A549 (cell line): ENCODE measurements at regions not wholly inside any gene's neighbourhood (a gene's known extent, or its start where the extent isn't known, plus 50 kb on each side); places are given as distances from the start of the nearest gene placed in this dataset.

Experiments used
- BHLHE40 ChIP-seq: IDR thresholded peaks from 2 replicates; pipeline ENCODE4 v1.6.1; 2012; ENCODE audit warnings: low read depth, low read length, inconsistent platforms
- CBX2 ChIP-seq: fragments of 200-600 bp; sonication (generic); IDR thresholded peaks from 2 replicates; pipeline ENCODE4 v1.6.1; 2016; ENCODE audit warnings: low read depth, mild to moderate bottlenecking, borderline replicate concordance
- CTCF ChIP-seq: fragments of >200 bp; sonication (Bioruptor Twin); formaldehyde crosslinking; IDR thresholded peaks from 3 replicates; pipeline ENCODE4 v1.5.1; 2016
- ELK1 ChIP-seq: fragments of 150-350 bp; IDR thresholded peaks from 2 replicates; pipeline ENCODE4 v1.6.1; 2014; ENCODE audit warnings: low read depth, mild to moderate bottlenecking, low read length
- EP300 ChIP-seq, 2 experiments: fragments of >200 bp; sonication (Bioruptor Twin); formaldehyde crosslinking; IDR thresholded peaks; 2 replicates in 1 of 2; 3 replicates in 1 of 2; pipeline ENCODE4 v1.6.1; 2016 to 2017
- HES2 ChIP-seq: fragments of >200 bp; sonication (Bioruptor Twin); formaldehyde crosslinking; IDR thresholded peaks from 2 replicates; pipeline ENCODE4 v1.6.1; 2016
- JUN ChIP-seq, 2 experiments: fragments of >200 bp; sonication (Bioruptor Twin); formaldehyde crosslinking; IDR thresholded peaks; 2 replicates in 1 of 2; 3 replicates in 1 of 2; pipeline ENCODE4 v1.6.1; 2016 to 2017
- KDM1A ChIP-seq: fragments of 200-600 bp; sonication (generic); IDR thresholded peaks from 2 replicates; pipeline ENCODE4 v1.6.1; 2016; ENCODE audit warnings: low read depth, mild to moderate bottlenecking
- MAX ChIP-seq: IDR thresholded peaks from 2 replicates; pipeline ENCODE4 v1.6.1; 2012
- POLR2A ChIP-seq: IDR thresholded peaks from 2 replicates; pipeline ENCODE4 v1.6.1; 2012; ENCODE audit warnings: mild to moderate bottlenecking, low read length
- RAD21 ChIP-seq, 2 experiments: fragments of >200 bp in 1 of 2; sonication (Bioruptor Twin) in 1 of 2; formaldehyde crosslinking in 1 of 2; IDR thresholded peaks in 1 of 2; conservative IDR thresholded peaks in 1 of 2; 2 replicates in 1 of 2; 3 replicates in 1 of 2; pipeline ENCODE4 v1.6.1; 2012 to 2018; ENCODE audit warnings: inconsistent platforms in 1 of 2
- SMC3 ChIP-seq: fragments of >200 bp; sonication (Bioruptor Twin); formaldehyde crosslinking; IDR thresholded peaks from 3 replicates; pipeline ENCODE4 v1.6.1; 2018; ENCODE audit warnings: inconsistent platforms
- ZFP36 ChIP-seq: fragments of 450-650 bp; IDR thresholded peaks from 2 replicates; pipeline ENCODE4 v1.6.1; 2014; ENCODE audit warnings: borderline replicate concordance; ENCODE audit not compliant: partially characterized antibody
- TF ChIP-seq, protein P1 (sequence below): fragments of 200-600 bp; sonication (generic); IDR thresholded peaks from 2 replicates; pipeline ENCODE4 v1.6.1; 2016; ENCODE audit warnings: antibody characterized with exemption, mild to moderate bottlenecking, moderate library complexity

- TF ChIP-seq RAD21 (conservative IDR thresholded peaks at IDR 0.05 in 1 of 2, IDR thresholded peaks at IDR 0.05 in 1 of 2) (no peak), SMC3 (no peak), CTCF (no peak), POLR2A (no peak), JUN (IDR thresholded peaks at IDR 0.05) (no peak), ZFP36 (no peak), EP300 (IDR thresholded peaks at IDR 0.05) (no peak), CBX2 (no peak), KDM1A (no peak), ELK1 (no peak), HES2 (no peak), BHLHE40 (no peak), MAX (no peak)
- TF ChIP-seq, protein P1, sequence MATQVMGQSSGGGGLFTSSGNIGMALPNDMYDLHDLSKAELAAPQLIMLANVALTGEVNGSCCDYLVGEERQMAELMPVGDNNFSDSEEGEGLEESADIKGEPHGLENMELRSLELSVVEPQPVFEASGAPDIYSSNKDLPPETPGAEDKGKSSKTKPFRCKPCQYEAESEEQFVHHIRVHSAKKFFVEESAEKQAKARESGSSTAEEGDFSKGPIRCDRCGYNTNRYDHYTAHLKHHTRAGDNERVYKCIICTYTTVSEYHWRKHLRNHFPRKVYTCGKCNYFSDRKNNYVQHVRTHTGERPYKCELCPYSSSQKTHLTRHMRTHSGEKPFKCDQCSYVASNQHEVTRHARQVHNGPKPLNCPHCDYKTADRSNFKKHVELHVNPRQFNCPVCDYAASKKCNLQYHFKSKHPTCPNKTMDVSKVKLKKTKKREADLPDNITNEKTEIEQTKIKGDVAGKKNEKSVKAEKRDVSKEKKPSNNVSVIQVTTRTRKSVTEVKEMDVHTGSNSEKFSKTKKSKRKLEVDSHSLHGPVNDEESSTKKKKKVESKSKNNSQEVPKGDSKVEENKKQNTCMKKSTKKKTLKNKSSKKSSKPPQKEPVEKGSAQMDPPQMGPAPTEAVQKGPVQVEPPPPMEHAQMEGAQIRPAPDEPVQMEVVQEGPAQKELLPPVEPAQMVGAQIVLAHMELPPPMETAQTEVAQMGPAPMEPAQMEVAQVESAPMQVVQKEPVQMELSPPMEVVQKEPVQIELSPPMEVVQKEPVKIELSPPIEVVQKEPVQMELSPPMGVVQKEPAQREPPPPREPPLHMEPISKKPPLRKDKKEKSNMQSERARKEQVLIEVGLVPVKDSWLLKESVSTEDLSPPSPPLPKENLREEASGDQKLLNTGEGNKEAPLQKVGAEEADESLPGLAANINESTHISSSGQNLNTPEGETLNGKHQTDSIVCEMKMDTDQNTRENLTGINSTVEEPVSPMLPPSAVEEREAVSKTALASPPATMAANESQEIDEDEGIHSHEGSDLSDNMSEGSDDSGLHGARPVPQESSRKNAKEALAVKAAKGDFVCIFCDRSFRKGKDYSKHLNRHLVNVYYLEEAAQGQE = no peak
These were observed 1864.1 kb downstream of the EFNA5 start for GRCh38 chr5:105806596-105806995.
